ENCODE measurements at regions not wholly inside any gene's neighbourhood (a gene's known extent, or its start where the extent isn't known, plus 50 kb on each side); places are given as distances from the start of the nearest gene placed in this dataset.

GRCh38 chrX:13109817-13110216 is 65.4 kb upstream of the FAM9C start:
- TF ChIP-seq, protein P1, sequence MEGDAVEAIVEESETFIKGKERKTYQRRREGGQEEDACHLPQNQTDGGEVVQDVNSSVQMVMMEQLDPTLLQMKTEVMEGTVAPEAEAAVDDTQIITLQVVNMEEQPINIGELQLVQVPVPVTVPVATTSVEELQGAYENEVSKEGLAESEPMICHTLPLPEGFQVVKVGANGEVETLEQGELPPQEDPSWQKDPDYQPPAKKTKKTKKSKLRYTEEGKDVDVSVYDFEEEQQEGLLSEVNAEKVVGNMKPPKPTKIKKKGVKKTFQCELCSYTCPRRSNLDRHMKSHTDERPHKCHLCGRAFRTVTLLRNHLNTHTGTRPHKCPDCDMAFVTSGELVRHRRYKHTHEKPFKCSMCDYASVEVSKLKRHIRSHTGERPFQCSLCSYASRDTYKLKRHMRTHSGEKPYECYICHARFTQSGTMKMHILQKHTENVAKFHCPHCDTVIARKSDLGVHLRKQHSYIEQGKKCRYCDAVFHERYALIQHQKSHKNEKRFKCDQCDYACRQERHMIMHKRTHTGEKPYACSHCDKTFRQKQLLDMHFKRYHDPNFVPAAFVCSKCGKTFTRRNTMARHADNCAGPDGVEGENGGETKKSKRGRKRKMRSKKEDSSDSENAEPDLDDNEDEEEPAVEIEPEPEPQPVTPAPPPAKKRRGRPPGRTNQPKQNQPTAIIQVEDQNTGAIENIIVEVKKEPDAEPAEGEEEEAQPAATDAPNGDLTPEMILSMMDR (IDR thresholded peaks at IDR 0.05; ENCODE audit: low read depth, low read length), result no peak
- TF ChIP-seq EZH2phosphoT487 (IDR thresholded peaks at IDR 0.05; ENCODE audit: low read depth), result no peak
